HG02840 (cell line): ENCODE measurements at regions not wholly inside any gene's neighbourhood (a gene's known extent, or its start where the extent isn't known, plus 50 kb on each side); places are given as distances from the start of the nearest gene placed in this dataset.
A peak's percentile ranks its signal among the peaks of the same experiment; 100 is the strongest.

ENCODE experiments used
- ATAC-seq: cut with Tn5 transposase; IDR thresholded peaks from one replicate; pipeline ENCODE4 v1.9.1; 2021; ENCODE audit warnings: mild to moderate bottlenecking, moderate library complexity, moderate number of reproducible peaks; ENCODE audit not compliant: unreplicated experiment, low FRiP score

DNA sequence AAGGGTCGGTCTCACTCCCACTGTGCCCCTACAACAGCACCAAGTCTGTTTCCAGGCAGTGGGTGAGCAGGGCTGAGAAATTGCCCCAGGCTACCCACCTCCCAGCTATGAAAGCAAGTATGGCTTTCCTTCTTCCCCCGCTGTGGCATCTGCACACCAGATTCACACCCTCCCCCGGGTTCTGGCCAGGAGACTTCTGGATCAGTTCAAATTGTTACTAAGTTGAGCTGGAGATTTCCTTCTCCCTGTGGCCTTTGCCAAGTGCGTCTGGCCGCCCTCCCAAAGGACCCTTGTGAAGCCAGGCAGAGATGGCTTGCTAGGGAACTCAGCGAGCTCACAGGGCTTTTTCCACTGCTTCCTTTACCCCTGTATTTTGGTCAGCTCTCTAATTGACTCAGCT, 555.4 kb downstream of the SH2D4B start:
- ATAC-seq, result no peak

DNA sequence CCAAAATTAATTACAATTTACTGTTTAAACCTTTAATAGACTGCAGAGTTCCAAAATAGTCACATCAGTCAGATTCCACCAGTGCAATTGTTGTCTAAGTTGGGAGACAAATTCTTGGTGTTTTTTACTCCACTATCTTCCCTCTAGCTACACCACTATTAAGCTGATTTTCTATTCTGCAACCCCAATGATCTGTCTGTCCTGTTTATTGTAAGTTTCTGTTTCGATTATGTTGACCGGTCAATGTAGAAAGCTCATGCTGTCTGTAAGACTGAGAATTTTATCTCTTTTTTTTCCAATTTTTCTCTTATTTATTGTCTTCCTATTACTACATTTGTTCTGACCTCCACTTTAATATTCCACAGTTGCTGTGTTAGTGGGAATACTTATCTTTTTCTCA, 557.5 kb downstream of the SH2D4B start:
- no peak for ATAC-seq

DNA sequence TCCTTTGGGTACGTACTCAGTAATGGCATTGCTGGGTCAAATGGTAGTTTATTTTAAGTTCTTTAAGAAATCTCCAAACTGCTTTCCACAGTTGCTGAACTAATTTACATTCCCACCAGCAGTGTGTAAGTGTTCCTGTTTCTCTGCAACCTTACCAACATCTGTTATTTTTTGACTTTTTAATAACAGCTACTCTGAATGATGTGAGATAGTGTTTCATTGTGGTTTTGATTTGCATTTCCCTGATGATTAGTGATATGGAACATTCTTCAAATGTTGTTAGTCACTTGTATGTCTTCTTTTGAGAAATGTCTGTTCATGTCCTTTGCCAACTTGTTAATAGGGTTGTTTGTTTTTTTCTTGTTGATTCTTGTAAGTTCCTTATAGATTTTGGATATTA, 558.9 kb downstream of the SH2D4B start:
- ATAC-seq, result no peak

DNA sequence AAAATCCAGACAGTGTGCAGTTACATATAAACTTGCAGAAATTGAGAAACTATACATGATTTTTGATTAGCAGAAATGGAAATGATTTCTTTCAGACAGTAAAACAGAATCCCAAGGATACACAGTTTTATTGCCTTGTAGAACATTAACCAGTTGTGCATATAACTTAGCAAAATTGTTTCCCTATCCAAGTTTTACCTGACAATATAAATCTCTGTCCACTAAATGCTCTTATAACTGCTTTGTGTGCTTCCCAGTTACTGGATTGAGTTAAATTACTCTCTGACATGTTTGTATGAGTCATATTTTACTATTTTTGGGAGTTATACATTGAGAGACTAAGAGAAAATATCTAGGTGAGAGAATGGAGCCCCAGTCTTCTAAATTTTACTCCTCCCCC, 563.4 kb downstream of the SH2D4B start:
- no peak for ATAC-seq

DNA sequence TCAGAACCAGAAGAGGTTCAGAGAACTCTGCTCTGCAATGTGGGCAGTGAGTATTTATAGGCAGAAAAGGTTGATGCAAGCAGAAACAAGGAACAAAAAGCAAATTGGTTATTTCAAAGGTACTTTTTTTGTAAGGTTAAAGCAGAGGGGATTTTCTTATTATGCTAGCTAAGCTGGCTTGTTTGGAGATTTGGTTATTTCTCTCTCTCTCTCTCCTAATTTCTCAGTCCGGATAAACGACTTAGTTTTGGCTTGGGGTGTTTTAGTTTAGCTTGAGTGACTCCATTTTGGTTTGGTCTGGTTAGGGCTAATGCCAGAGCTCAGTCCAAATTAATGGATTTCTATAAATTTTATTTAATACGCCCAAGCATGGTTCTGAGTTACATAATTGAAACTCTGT, 566.8 kb downstream of the SH2D4B start:
- ATAC-seq, result no peak

DNA sequence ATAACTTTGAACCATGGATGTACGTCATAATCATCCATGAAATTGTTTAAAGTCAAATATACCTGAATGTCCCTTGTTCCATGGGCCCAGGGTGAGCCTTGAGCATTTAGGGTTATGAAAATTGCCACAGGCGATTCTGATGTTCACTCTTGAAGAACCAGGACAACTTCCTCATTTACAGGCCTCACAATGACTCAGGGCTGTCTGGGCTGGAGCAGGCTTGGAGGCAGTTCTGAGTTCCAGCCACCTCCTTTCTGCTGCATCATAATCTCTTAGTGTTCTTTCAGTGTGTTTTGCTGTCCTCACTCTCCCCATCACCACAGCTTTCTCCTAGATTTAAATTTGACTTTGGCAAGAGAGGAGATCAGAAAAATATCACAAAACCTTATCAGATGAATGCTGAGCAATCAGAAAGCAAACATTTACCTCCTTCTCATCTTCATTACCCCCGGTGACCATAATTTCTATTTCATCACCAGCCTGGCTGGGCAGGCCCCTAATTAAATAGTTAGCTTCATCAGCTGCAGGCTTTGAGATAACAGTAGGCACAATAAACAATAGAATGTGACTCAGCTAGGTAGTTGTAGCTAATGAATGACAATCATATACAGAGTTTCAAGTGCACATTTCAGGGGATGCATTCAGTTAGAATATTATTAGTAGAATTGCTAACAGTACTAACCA, 571.0 kb downstream of the SH2D4B start:
- ATAC-seq, result peak; percentile 75

DNA sequence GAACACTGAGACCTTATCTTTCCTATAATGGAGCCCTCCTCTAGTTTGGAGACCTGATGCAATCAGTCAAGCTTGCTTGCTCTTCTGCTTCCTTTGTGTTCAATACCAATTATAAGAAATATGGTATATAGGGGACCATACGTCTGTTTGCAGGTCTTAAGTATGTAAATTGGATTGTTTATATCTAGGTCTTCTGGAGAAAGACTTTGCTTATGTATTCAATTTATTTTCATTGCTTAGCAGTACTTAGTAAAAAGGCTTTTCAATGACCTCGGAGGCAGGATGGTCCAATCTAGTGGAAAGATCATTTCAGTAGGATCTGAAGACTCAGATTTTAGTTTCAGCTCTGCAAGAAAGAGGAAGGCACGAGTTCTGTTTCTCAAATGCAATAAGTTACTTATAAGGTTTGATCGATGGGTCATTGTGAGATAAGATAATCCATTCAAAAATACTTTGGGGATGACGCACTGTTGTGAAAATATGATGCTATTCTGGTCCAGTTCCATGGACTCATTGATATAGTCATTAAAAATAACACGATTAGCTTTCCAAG, 571.6 kb downstream of the SH2D4B start:
- ATAC-seq, result no peak

DNA sequence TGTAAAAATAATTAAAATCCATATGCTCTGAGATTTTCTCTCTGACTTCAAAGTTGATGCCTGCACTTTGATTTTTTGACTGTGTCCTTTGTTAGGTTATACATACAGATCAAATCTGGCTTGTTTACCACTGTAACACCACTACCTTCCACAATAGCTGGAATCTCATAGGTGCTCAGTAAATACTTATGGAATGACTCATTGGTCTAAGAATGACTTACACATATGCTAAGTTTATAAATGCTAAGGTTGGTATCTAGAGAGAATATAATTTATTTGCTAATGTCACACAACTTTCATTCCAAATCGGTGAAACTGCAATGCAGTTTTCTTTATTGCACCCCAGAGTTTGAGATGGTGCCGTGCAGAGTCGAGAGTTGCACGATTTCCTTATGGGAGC, 578.5 kb downstream of the SH2D4B start:
- ATAC-seq, result no peak

DNA sequence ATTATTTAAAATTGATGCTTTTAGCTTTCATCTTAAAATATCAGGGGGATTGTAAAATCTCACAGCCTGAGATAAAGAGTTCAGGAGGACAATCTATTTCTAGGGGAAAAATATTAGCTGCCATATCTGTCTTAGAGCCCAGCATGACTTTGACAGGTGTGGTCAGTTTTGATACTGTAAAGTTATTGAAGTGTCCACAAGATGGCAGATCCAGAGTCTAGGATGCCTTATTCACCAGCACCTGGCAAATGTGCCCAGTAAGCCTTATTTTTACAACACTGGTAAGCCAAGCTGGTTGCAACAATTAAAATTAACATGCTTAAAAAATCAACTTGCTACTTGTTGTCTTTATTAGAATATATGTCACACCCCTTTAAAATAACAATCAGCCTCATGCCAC, 579.3 kb downstream of the SH2D4B start:
- no peak for ATAC-seq

DNA sequence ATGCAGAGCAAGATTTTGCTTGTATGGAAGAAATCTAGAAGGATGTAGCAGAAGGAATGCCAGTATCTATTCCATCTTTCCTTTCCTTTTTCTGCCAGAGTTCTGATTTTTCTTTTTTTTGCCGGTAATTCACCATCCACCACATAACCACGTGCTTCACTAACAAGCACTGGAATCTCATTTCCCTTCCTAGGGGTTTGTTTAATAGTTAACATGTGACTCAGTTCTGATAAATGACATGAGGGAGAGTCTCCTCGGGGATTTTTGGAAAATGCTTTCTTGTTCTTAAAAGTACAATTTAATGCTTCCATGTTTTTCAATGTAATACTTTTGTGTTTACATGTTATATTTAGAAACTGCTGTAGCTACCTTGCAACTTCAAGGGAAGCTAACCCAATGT, 590.2 kb downstream of the SH2D4B start:
- ATAC-seq, result no peak

DNA sequence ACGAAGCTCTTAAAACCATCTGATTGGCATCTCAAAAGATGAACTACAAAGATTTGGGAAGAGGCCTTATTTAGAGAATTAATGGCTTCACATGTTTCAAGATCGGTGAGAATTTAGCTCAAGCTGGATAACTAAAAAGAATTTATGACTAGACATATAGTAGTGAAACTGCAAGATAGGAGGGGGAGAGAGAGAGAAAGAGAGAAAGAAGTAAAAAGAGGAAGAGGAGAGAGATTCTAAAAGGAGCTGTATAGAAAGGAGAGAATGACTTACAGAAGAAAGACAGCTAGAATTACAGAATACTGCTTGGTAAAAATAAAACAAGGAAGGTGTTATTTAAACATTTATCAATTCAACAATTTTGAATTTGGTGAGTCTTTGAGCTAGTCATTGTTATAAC, 592.3 kb downstream of the SH2D4B start:
- no peak for ATAC-seq

DNA sequence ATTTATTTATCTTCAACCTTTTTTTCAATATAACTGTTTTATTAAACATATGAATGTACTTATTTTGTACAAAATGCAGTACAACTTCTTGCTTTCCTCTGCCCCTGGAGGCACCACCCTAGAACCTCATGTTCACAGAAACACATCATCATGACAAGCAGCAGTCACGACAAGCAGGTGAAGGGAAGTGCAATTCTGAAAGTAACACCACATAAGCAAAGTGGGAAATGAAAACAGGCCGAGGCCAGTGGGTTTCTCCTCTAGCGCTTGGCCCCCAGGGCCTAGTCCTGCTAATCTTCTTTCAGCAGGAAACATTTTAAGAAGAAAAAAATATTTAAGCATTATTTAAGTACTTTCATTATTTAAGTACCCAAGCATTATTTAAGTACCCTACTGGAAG, 598.1 kb downstream of the SH2D4B start:
- ATAC-seq, result peak; percentile 85

DNA sequence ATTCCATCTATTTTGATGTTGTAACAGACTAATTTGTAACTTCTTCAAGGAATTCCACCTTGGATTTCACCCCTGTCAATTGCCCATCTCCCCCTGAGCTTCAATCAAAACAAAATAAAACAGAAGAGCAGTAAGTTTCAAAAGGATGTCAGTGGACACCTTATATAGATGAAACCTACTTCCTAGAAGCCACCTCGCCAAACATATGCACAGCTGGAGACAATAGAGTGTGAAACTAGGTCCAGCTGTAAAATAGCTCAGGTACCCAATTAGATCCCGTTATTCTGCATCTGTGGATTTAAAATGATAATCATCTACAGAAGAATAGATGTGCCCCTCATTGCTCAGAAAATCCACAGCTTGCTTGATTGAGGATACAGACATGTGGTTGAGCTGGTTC, 598.6 kb downstream of the SH2D4B start:
- no peak for ATAC-seq

DNA sequence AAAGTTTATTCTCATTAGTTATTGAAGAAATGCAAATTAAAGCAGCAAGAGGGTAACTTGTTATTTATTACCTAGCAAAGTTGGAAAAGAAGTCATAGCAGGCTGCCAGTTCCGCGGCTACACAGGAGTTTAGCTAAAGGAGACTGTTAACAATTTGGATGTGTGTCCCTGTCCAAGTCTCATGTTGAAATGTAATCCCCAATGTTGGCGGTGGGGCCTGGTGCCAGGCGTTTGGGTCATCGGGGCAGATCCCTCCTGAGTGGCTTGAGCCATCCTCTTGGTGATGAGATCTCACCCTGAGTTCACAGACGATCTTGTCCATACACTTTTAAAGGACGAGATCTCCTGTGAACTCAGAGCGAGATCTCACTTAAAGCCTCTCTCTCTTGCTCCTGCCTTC, 608.3 kb downstream of the SH2D4B start:
- no peak for ATAC-seq

DNA sequence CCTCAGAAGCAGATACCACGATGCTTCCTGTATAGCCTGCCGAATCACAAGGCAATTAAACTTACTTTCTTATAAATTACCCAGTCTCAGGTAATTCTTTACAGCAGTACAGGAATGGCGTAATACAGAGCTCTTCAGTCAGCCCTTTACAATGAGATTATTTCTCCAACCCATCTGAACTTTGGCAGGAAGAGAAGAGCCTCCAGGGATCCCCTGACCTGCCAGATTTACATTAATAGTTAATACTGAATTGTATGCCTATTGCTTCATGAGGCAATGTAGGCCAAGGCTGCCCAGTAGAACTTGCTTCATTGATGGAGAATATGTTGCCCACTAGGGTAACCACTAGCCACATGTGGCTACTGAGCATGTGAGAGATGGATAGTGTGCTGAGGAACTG, 608.7 kb downstream of the SH2D4B start:
- no peak for ATAC-seq

DNA sequence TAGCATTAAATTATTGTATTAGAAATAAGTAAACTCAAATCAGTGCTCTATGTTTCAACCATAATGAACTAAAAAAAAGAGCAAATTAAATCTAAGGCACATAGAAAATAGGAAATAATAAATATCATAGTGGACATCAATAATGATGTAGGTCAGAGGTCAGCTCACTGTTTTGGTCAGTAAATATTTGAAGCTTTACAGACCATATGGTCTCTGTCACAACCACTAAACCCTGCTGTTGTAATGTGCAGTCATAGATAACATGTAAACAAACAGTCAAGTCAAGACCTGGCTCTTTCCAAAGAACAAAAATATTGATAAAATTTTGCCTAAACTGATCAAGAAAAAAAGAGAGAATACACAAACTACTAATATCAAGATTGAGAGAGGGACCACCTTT, 615.0 kb downstream of the SH2D4B start:
- no peak for ATAC-seq

DNA sequence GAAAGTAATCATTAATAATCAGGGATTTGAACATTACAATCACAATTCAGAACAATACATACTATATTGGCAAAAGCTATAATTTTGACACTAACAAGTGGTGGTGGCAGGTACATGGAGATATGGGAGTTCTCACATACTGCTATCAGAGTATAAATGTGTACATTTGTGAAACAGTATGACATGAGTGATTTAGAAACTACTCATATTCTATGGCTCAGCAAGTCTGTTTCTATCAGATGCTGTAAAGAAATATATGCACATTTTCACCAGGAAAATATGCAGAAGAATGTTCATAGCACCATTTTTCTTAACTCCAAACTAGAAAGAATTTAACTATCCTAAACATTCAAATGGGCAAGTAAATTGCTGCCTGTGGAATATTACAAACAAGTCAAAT, 620.0 kb downstream of the SH2D4B start:
- no peak for ATAC-seq

DNA sequence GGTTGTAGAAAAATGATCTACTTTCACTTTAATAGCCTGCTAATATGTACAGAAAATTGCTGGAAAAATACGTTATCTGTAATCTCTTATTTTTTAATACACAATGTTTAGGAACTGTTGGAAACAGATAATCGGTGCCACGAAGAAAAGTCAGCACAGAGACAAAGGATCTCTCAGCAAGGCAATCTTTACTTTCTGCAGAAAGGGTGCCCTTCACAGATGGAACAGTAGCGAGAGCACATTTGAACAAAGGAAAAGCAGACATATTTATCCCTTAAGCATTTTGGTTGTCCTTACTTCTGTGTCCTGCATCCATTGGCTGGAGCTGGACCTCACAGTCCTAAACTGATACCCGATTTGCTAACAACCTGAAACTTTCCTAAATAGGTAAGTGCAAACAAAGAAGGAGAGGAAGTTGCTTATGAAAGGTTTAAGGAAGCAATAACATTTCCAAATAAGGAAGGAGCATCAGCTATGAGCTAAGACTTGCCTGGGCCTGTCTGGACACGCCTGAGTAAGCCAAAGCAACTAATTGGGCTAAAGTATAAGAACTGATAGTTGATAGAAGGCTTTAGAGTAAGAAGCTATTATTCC, 640.0 kb downstream of the SH2D4B start:
- ATAC-seq, result no peak

DNA sequence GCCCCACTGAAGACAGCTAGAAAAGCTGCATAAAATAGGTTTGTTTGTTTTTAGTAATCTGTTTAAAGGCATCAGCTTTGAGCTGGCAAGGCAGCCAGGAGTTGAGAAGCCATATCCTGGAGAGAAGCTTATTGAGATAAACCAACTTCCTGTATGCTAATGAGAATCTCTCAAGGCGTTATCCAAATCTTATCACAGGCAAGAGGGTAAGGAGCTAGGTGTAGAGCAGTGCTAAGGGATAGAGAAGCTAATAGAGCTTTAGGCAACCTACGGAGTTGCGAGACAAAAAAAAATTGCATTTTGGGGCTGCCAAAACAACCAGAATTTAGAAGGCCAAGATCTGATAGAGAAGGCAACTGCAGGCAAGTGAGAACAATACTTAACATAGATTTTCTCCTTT, 641.6 kb downstream of the SH2D4B start:
- ATAC-seq, result no peak

DNA sequence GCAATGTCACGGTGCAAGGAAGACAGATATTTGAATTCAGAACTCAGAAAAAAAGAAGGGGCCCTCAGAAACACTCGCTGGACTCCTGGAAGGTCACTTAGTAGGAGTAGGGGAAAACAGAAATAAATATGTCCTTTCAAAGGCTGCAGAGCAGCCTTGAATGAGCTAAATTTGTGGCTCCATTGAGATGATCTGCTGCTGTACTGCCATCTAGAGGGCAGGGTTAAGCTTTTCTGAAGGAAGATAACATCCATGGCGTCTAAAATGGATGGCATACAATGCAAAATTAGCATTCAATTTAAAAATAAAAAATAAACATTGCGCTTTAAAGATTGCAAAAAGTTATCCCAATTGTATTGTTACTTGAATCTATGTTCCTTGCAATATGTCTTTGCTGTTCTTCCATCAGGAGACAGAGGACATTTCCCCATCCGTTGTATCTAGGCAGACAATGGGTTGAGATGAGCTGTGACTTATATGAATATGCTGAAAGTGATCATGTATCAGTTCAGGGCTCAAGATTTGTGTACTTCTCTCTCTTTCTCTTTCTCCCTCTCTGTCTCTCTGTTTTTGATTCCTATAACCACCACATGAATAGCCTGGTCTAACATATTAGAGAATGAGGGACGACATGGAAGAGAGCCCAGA, 642.2 kb downstream of the SH2D4B start:
- peak; percentile 51 for ATAC-seq

DNA sequence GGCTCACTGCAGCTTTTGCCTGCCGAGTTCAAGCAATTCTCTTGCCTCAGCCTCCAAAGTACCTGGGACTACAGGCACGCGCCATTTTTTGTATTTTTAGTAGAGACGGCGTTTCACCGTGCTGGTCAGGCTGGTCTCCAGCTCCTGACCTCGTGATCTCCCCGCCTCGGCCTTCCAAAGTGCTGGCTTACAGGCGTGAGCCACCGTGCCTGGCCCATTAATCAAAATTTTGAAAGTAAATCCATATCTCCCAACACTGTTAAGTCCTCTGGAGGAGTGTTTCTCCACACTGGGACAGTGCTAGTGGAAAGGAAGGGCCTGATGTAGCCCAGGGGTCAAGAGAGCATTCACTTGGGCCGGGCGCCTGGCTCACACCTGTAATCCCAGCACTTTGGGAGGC, 644.6 kb downstream of the SH2D4B start:
- no peak for ATAC-seq

DNA sequence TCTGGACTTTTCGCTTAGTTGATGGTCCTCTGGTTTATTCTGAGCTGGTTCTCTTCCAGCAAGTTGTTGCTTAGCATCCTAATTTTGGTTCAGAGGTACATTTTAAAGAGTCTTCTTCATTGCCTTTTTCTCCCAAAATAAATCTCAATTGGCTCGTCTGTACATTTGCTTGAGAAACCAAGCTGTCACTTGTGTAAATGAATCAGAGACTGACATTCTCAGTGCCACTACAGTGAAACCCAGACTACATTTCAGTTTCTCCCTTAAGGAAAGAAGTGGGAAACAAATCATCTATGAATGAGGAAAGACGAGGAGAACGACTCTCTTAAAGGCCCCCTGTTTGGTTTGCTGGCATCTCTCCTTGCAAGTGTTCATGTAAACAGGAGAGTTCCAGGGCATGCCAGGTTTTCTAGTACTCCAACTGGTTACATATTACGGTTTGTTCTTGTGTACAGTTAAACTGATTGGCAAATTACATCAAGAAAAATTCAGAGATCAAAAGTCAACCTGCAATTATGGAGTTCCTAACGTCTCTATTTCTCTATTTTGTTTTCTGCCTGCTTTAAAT, 654.6 kb downstream of the SH2D4B start:
- no peak for ATAC-seq
